GM18520 (cell line): ENCODE measurements at regions not wholly inside any gene's neighbourhood (a gene's known extent, or its start where the extent isn't known, plus 50 kb on each side); places are given as distances from the start of the nearest gene placed in this dataset.

ENCODE experiments used
- ATAC-seq: cut with Tn5 transposase; IDR thresholded peaks from one replicate; pipeline ENCODE4 v1.9.1; 2021; ENCODE audit not compliant: unreplicated experiment

DNA sequence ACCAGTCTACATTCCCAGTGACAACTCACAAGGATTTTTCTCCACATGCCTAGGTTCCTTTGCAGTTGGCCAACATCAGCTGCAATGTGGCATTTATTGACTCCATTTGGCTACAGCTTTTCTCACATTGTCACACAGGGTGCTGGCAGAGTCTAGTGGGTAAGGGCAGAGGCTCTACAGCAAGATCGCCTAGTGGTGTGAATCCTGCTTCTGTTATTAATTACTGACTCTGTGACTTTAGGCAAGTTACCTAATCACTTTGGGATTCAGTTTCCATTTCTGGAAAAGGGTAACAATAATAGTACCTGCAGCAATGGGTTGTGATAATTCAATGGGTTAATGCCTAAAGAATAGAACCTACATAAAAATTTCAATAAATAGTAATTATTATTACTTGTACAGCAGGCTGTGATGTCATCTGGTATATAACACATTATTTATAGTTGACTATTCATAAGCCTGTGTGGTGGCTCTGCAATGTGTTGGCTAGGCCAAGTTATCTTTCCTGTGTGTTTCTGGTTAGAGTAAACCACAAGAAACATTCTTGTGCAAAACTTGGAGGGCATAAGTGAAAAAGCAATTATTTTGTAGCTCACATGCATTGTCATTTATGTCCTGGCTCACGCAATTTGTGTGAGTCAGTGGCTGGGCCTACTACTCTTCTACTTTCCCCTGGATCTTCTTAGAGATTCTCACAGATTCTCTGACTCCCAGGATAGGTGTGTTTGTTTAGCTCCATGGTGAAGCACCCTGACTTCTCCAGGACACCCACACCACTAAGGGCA lies 59.5 kb downstream of the PTGS2 start:
- ATAC-seq: no peak

DNA sequence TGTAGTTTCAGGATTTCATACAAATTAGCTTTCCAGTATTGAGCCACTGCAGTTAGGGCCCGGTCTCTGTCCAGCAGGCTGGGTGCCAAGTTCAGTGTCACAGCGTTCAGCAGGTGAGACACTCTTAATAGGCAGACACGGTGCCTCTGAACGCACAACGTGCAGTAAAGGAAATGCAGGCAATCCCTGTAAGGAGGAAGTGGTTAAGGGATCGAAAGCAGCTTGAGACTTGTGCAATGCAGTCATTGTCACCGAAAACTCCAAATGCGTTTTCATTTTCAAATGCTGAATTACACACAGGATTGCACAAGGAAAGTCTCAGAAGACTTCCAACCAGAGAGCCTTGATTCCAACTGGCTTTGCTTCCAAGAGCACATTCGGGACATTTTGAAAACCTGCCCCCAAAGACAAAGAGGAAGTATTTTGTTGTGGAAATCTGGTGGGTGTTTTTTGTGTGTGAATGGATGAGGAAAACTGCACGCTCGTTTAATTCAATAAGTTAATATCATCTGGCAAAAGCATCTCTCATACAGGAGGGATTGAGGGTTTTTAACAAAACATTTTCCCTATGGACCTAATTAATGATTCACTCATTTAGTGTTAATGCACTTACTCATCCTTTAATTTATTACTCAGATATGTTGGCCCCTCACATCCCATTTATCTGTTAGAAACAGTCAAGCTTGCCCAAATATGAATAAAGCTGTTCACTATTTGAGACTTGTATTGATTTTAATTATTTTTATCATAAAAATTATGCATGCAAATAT lies 61.6 kb downstream of the PTGS2 start:
- ATAC-seq: peak; percentile 99

DNA sequence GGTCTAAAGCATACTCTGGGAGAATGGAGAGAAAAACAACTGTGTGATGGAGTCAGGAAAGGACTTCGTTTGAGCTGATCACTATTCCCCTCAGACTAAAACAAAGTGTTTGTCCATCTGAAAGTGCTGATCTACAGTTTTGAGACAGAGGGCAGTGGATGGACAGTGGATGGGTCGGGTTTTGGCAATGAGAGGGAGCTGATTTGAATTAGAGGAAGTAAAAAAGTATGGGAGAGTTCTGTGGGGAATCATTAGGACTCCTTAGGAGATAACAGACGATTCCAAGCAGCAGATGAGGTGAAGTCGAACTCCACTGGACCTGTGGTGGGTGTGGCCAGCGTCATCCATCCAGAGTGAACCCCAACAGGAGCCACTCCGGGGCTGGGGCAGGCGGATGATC lies 62.3 kb downstream of the PTGS2 start:
- peak; percentile 3 for ATAC-seq

DNA sequence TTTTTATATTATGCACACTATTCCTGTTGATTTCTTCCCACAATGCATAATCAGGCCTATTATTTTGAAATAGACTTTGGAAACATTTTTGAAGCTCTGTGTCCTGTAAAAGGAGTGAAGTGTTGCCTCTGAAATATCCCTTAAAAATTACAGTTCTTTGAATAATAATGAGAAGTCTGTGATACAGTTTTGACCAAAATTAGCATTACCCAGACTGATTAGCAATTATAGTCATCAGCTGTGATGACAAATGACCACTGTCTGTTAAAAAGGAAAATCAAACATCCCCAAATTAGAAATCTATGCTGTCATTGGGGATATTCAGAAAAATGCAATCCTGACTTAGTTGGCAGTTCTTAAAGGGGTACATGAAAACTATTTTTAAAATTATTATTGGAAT lies 63.7 kb downstream of the PTGS2 start:
- ATAC-seq: no peak

DNA sequence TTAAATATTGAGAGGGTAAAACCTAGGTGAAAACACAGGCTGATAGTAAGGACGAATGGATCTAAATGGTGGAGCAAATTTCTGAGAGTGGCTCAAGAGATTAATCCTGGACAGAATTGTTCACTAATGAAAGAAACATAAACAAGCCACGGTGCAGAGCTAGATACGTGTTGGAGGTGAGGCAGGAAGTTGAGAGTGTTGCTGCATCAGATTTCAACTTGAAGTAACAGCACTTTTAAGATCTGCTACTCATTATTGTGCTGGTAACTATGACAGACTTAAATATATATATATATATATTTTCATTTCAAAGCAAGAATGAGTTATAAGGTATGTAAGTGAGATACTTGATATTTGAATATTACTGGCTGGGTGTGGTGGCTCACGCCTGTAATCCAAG lies 64.9 kb downstream of the PTGS2 start:
- no peak for ATAC-seq

DNA sequence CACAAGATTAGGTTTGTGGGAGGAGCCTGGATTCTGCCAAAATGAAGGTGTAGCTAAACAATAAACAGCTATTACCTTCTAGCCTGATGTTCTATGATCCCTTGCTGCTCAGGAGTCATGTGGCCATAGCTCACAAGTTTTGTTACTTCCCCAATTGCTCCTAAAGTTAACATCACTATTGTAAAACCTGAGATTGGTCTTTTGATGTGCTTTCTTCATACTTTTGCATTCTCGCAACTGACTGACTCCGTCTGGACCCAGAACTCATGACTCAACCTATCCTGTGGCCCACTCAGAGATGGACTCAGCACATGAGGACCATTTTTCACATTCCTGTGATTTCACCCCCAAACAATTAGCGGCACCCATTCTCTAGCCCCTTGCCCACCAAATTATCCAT lies 69.1 kb downstream of the PTGS2 start:
- no peak for ATAC-seq

DNA sequence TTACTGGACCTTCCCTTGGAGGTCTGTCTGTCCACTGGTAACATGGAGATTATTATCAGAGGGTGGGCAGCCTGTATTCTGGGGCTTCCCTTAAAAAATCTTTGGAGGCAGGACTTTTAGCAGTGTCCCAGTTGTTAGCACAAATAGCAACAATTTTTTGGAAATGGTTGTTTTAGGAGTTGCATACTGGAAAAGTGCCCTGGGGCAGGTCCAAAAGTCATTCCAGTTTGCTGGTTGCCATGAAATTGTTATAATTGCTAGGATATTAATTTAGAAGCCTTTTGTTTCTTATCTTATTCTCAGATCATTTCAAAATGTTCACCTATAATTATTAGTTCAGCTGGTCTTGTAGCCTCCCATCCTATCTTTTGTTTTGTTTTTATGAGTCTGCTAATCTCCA lies 71.0 kb downstream of the PTGS2 start:
- no peak for ATAC-seq

DNA sequence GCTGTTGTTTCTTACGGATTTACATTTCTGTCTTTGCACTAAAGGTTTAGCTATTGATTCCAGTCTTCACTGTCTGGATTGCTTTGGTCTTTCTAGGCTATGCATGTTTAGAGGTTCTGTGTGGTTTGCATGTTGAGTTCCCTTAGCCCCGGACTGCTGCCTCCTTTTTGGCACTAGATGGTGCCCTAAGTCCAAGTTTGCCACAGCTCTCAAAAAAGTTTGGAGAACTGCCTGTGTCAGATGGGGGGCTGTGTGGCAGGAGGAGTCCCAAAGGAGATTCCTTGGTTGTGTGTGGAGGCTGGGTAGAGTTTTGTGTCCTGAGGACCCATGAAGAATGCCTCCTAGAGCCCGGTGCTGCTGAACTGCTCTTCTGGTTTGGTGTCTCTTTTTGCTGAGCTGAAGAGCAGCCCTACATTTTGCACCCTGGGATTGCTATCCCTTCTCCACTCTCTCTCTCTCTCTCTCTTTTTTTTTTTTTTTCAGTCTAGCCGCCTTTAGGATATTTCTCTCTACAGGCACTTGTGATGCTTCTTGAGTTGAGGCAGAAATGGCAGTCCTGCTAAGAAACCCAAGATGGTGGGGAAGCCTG lies 74.4 kb downstream of the PTGS2 start:
- ATAC-seq: no peak

DNA sequence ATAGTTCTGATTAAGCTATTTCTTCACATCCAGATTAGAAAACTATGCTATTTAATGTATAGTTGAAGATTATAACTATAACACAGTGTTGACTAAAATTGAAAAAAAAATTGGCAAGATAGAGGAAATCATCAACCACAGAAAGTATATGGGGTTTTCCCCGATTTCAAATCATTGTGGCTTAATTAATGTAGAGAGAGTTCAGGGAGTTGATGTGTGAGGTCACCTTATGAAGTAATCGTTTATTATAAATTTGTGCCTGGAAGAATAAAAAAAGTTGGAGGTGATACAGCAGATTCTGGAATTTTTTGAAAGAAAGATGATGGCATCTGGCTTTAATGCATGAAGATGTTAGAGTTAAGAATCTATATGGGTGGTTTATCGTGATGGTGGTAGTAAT lies 84.3 kb downstream of the PTGS2 start:
- peak; percentile 85 for ATAC-seq

DNA sequence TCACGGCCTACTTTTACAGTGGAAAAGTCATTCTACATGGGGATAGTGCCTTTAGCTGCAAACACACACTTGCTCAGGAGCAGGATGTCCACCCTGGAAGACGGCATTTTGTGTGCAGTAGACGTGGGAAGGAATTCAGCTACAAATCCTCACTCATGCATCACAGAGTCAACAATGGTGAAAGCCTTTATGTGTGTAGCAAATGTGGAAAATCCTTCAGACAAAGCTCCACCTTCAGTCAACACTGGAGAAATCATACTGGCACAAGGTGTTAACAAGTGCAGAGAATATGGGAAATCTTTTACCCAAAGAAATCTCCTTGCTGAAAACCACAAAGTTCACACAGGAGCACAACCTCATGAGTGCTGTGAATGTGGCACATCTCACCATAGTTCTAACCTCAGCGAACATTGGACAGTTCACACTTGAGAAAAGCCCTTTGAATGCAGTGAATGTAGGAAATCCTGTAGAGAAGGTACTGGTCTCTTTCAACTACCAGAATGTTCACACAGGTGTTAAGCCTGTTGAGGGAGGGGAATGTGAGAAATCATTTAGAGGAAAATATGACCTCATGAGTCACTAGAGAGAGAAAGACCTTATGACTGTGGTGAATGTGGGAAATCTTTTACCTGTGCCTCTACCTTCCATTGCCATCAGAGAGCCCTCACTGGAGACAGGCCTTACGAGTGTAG lies 101.8 kb downstream of the PTGS2 start:
- ATAC-seq: no peak

DNA sequence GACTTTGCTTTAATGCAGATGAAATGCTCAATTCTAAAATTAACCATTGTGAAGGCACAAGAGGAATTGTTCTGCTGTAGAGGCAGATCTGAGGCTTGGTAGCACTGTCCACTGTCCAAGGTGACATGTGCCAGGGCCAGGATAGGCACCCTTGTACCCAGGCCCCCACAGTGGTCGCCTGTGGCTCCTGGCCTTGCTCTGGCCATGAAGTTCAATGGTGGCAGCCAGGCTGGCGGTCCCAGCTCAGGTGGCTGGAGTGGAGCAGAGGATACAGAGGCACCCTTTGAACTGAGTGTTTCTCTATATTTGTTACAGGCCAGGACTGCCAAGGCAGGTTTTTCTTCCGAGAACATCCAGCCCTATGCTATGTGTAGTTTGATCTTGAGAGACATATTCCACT lies 102.6 kb downstream of the PTGS2 start:
- ATAC-seq: no peak

DNA sequence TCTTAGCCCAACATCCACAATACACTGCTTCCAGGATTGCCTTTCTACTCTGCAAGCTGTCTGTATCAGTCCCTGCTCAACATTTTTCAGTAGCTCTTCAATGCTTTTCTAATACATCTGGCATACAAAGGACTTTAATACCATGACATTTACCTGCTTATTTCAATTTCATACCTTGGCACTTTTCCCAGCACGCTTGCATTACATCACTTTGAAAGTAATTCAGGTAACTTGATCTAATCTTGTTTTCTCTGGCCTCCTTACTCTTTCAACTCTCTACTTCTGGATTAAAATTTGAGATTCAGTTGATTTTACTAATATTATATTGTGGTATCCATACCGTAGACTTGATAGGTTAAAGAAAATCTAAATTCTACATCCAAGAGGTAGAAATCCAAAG lies 103.0 kb downstream of the PTGS2 start:
- no peak for ATAC-seq

DNA sequence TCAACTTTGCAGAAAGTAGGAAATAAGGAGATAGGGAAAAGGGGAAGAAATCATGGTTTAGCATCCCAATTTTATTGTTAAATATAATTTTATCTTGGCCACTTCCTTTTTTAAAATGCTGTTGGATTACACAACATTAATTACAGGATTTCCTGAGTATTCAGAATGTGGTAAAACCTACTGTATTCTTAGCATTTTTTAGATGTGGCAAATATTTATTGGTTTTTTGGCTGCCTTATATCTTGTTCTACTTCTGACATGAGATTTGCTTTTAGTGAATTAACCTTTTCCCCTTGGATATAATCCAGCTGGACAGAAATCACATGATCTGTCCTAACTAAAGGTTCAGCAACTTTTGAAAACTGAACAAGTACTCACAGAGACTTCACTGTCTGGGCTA lies 104.9 kb downstream of the PTGS2 start:
- ATAC-seq: no peak

DNA sequence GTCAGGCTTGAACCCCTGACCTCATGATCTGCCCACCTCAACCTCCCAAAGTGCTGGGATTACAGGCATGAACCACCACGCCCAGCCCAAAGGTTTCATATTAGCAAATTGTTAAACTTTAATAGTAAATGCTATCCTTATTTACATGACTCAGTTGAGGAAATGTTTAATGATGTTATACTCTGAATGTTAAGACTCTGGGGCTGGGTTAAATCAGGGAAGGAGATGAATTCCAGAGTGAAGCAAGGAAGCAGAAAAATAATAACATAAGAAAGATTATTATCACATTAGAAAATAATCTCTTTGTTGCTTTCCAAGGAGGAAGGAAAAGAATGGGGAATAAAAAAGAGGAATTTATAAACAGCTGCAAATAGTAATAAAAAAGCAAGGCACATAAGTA lies 105.3 kb downstream of the PTGS2 start:
- ATAC-seq: no peak

DNA sequence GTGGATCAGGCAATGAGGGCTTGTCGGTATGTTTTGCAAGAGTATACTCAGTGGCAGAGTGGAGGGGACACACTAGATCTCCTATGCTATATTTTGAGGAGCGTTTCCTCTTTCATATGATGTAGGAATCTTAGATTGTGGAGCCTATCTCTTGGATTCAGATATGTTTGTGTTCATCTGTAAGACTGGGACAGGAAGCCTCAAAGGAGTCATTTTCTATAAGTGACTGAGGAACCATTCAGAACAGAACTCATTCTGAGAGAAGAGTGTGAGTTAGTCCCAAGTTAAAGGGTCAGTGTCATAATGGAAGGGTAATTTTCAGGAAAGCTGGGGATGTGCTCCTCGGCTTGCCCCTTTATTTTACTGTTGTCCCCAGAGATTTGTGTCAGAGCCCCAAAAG lies 107.7 kb downstream of the PTGS2 start:
- ATAC-seq: no peak

DNA sequence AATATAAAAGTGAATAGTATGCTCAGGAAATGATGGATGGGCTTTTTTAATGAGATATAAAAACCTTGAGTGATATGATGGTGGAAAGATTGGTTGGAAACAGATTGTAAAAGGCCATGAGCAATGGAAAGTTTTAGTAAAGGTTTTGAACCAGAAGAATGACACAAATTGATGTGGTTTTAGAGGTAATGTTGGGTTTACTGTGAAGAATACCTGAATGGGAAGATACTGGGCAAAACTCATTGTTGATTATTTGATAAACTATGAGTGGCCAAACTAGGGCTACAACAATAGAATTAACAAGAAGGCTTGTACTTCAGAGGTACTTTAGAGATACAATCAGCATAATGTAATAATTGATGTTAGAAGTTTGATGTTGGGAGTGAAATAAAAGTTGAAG lies 108.5 kb downstream of the PTGS2 start:
- no peak for ATAC-seq

DNA sequence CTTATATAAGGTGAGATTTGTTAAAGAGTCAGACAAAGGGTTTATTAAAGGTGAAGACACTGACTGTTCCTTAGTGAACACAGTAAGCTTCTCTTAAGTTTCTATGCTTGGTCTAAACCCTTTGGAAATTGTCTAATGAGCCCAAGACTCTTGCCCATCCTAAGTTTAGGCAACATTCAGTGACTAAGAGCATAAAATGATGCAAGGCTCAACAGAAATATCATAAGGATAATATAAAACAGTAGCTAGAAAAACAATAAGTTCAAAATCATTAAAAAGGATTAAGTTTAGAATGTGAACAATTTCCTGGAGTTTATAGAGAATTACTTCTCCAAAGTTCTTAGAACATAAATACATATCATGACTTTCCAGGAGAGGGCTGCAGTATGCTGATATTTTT lies 108.9 kb upstream of the PDC start:
- ATAC-seq: no peak

DNA sequence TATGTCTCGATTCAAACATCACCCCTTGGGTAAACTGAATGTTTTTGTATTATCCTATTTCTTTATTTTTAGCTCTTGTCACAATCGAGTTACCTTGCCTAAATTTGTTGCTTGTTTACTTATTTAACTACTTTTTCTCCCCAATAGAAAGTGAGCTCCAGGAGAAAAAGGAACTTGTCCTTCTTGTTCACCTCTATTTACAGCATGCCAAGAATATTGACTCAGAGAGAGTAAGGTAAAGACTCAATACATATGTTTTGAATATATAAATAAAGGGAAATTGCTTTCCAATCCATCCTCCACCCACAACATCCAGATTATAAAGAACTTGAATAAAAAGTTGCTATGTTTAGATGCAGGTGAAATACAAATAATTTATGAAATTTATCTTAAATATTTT lies 107.3 kb upstream of the PDC start:
- no peak for ATAC-seq

DNA sequence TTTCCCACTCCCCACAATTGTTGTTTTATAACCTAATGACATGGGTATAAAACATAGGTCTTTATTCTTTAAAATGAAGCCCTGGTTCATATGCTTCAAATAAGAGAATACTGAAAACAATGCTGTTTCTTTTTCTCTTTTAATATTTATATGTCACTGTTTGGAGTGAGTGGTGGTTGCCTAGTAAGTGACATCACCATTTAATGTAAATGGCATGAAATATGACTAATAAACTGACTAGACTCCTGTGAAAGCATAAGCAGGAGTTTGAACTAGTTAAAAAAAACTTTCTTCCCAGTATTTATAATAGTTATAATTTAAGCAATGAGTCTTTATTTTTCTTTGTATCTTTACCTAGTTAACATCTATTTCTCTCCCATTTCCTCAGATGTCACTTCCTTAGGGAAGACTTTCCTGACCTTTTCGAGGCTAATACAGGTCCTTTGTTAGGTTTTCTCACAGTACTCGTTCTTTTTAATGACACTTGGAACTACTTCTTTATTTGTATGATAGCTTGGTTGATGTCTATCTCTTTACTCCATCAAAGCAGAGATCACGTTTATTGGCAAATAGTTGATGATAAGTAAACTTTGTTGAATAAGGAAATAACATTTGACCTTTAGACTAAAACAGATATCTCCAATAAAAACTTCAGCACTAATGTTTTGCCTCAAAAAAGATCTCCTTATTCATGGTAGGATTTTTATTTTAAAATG lies 105.4 kb upstream of the PDC start:
- no peak for ATAC-seq

DNA sequence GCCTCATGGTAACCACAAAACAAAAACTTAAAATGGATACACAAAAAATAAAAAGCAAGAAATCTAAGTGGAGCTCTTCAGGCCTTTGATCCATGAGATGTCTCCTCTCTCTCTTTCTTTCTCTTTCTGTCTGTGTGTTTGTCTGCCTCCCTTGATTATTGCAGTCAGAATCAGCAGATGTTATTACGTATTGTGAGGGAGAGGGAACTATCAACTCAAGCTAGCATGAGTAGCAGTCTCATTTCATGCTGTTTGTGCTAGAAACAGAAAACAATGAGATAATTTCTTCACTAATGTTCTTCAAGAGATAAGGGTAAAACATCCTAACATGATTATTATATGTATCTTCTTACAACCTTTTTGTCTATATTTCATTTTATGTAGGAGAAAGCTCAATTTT lies 103.7 kb upstream of the PDC start:
- ATAC-seq: no peak

DNA sequence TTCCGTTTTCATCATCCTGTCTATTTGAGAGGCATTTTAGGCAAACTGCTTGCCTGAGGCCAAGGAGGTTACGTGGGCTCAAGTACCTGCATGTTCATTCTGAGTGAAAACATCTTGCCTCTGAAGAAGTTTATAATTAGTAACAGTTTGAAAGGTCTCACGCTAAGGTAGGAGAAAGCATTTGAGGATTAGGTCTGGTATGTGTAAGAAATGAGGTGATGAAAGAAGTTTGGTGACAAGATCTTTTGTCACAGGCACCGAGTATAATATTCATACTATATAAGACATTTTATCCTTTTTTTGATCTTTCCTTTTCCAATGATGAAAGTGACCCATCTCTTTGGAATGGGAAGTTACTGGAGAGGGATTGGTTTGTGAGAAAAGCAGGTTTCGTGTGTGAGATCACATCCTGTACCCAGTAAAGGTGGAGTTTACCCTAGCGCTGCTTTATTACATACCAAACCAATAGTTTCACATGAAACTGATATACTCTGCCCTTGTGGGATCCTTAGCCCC lies 98.7 kb upstream of the PDC start:
- no peak for ATAC-seq
